ENCODE measurements at regions not wholly inside any gene's neighbourhood (a gene's known extent, or its start where the extent isn't known, plus 50 kb on each side); places are given as distances from the start of the nearest gene placed in this dataset.

DNA sequence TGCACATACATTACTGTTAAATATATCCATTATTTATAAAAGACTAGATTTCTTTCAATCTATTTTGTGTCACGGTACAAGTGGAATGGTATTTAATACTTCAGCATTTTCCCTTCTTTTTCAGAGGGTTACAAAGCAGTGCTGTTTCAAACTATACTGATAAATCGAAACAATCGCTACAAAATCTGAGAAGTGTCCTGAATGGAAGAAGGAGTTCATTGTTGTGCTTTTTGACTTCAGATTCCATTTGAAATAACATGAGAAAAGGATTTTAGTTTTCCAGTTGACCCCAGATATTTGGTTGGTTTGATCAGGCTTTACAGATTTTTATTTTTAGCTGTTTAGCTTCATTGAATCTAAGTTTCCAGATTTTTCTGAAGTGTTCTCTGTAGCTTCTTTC, 292.1 kb upstream of the ANKRD50 start:
- H2BK15ac ChIP-seq (ENCODE audit: low read depth, low read length): no peak overlapping the region
- no CpG with 5 or more reads among the region's 3 CpGs for WGBS, 2 experiments (ENCODE audit: extremely low coverage in 2 of 2, insufficient read length in 1 of 2)
- H3K27me3 ChIP-seq (ENCODE audit: control insufficient read depth, insufficient read depth, low read length): no peaks in the 10 kb centered on the region
- H3K4ac ChIP-seq (ENCODE audit: low read depth, low read length): no peak overlapping the region
- no peak overlapping the region for H4K5ac ChIP-seq (ENCODE audit: low read depth, low read length)
- no peak overlapping the region for H2AK5ac ChIP-seq (ENCODE audit: low read depth, low read length)
- H3K4me1 ChIP-seq (ENCODE audit: control insufficient read depth, insufficient read depth, low read length): no peaks in the 10 kb centered on the region
- no peak overlapping the region for H3K4me3 ChIP-seq (ENCODE audit: insufficient read depth, low read depth, low read length)
- no peaks in the 10 kb centered on the region for H4K20me1 ChIP-seq (ENCODE audit: insufficient read depth, low read length)
- ATAC-seq (ENCODE audit: low read depth) (no peak), DNase-seq (no peak)
- H2AK9ac ChIP-seq (replicated peaks; ENCODE audit: low read depth, low read length, poor library complexity): no peak overlapping the region
- no peak overlapping the region for H3K23ac ChIP-seq (ENCODE audit: low read depth, low read length)
- no peak overlapping the region for H2AFZ ChIP-seq (replicated peaks; ENCODE audit: low read length, poor library complexity)
- in situ Hi-C loops (cut with MboI; ENCODE audit: low sequenced_read_pairs) (no loop called here), intact Hi-C loops (cut with micrococcal nuclease) (no loop called here), dilution Hi-C loops (cut with HindIII; ENCODE audit: low sequenced_read_pairs, unreplicated experiment) (no loop called here)
- POLR2A ChIA-PET (ENCODE audit: unreplicated experiment): no interaction called here
- H2BK120ac ChIP-seq (ENCODE audit: low read depth, low read length): no peak overlapping the region
- H3K27ac ChIP-seq (ENCODE audit: insufficient read depth, low read length): no peak overlapping the region
- H3K9me3 ChIP-seq (ENCODE audit: control insufficient read depth, insufficient read depth, low read length): no peaks in the 10 kb centered on the region
- H3K9ac ChIP-seq (ENCODE audit: low read depth, low read length): no peak overlapping the region
- H2BK5ac ChIP-seq (ENCODE audit: low read depth, low read length, poor library complexity, severe bottlenecking): no peak overlapping the region
- H3K79me1 ChIP-seq (ENCODE audit: low read depth in 1 of 2, low read length in 2 of 2): no peaks in the 10 kb centered on the region
- no peak overlapping the region for H2BK20ac ChIP-seq (ENCODE audit: low read depth, low read length)
- no peaks in the 10 kb centered on the region for H3K9me1 ChIP-seq (ENCODE audit: insufficient read depth, low read length)
- CTCF ChIA-PET: no interaction called here
- no peaks in the 10 kb centered on the region for H3K36me3 ChIP-seq (ENCODE audit: control insufficient read depth, insufficient read depth, low read length)
- no peak overlapping the region for H3K56ac ChIP-seq (ENCODE audit: extremely low read depth, insufficient read depth, low read length)
- no TSS peak for BruUV-seq (replicated peaks)
- H3K14ac ChIP-seq (replicated peaks; ENCODE audit: low read depth, low read length): no peak overlapping the region
- TF ChIP-seq MAZ (IDR thresholded peaks at IDR 0.05; ENCODE audit: borderline replicate concordance, low read depth, low read length) (no peak), MAFK (IDR thresholded peaks at IDR 0.05; ENCODE audit: low read depth, low read length) (no peak), MXI1 (IDR thresholded peaks at IDR 0.05; ENCODE audit: borderline replicate concordance, low read depth, low read length) (no peak), NFE2L2 (IDR thresholded peaks at IDR 0.05; ENCODE audit: low read depth, low read length) (no peak), FOS (IDR thresholded peaks at IDR 0.05; ENCODE audit: low read depth, low read length) (no peak), SMC3 (IDR thresholded peaks at IDR 0.05; ENCODE audit: low read depth, low read length) (no peak), RCOR1 (IDR thresholded peaks at IDR 0.05; ENCODE audit: insufficient replicate concordance, low read length) (no peak), CEBPB (IDR thresholded peaks at IDR 0.05; ENCODE audit: low read depth, low read length) (no peak), POLR2A (IDR thresholded peaks at IDR 0.05; ENCODE audit: low read depth, low read length) (no peak), CHD1 (IDR thresholded peaks at IDR 0.05; ENCODE audit: low read depth, low read length) (no peak), RAD21 (IDR thresholded peaks at IDR 0.05; ENCODE audit: low read length) (no peak), RFX5 (IDR thresholded peaks at IDR 0.05; ENCODE audit: low read depth, low read length) (no peak), BHLHE40 (IDR thresholded peaks at IDR 0.05; ENCODE audit: low read depth, low read length) (no peak)
- TF ChIP-seq, protein P1, sequence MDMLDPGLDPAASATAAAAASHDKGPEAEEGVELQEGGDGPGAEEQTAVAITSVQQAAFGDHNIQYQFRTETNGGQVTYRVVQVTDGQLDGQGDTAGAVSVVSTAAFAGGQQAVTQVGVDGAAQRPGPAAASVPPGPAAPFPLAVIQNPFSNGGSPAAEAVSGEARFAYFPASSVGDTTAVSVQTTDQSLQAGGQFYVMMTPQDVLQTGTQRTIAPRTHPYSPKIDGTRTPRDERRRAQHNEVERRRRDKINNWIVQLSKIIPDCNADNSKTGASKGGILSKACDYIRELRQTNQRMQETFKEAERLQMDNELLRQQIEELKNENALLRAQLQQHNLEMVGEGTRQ (IDR thresholded peaks at IDR 0.05; ENCODE audit: low read depth, low read length): no peak
- TF ChIP-seq, protein P2, sequence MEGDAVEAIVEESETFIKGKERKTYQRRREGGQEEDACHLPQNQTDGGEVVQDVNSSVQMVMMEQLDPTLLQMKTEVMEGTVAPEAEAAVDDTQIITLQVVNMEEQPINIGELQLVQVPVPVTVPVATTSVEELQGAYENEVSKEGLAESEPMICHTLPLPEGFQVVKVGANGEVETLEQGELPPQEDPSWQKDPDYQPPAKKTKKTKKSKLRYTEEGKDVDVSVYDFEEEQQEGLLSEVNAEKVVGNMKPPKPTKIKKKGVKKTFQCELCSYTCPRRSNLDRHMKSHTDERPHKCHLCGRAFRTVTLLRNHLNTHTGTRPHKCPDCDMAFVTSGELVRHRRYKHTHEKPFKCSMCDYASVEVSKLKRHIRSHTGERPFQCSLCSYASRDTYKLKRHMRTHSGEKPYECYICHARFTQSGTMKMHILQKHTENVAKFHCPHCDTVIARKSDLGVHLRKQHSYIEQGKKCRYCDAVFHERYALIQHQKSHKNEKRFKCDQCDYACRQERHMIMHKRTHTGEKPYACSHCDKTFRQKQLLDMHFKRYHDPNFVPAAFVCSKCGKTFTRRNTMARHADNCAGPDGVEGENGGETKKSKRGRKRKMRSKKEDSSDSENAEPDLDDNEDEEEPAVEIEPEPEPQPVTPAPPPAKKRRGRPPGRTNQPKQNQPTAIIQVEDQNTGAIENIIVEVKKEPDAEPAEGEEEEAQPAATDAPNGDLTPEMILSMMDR (conservative IDR thresholded peaks at IDR 0.05; ENCODE audit: low read depth, low read length): no peak
- TF ChIP-seq, protein P3, sequence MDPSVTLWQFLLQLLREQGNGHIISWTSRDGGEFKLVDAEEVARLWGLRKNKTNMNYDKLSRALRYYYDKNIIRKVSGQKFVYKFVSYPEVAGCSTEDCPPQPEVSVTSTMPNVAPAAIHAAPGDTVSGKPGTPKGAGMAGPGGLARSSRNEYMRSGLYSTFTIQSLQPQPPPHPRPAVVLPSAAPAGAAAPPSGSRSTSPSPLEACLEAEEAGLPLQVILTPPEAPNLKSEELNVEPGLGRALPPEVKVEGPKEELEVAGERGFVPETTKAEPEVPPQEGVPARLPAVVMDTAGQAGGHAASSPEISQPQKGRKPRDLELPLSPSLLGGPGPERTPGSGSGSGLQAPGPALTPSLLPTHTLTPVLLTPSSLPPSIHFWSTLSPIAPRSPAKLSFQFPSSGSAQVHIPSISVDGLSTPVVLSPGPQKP (IDR thresholded peaks at IDR 0.05; ENCODE audit: borderline replicate concordance, low read depth, low read length): no peak
- H4K91ac ChIP-seq (ENCODE audit: insufficient read depth, low read depth, low read length): no peak overlapping the region
- H4K8ac ChIP-seq (ENCODE audit: low read depth in 2 of 2, low read length in 2 of 2): no peak overlapping the region
- no peak overlapping the region for H3K18ac ChIP-seq (ENCODE audit: low read depth, low read length)
- no peak overlapping the region for H3K4me2 ChIP-seq (ENCODE audit: low read depth, low read length)

All from IMR-90 (cell line).